K562 (cell line): ENCODE measurements at regions not wholly inside any gene's neighbourhood (a gene's known extent, or its start where the extent isn't known, plus 50 kb on each side); places are given as distances from the start of the nearest gene placed in this dataset.
A peak's percentile ranks its signal among the peaks of the same experiment; 100 is the strongest.

Experiments
- CBX2 ChIP-seq: fragments of 200-600 bp; sonication (generic); IDR thresholded peaks from one replicate; pipeline ENCODE4 v1.6.1; 2012; ENCODE audit warnings: mild to moderate bottlenecking, low read length, inconsistent platforms; ENCODE audit not compliant: insufficient read depth, poor library complexity, severe bottlenecking
- CHD1 ChIP-seq: fragments of 200-600 bp; sonication (generic); IDR thresholded peaks from one replicate; pipeline ENCODE4 v1.6.1; 2012; ENCODE audit warnings: mild to moderate bottlenecking, moderate library complexity, low read length, inconsistent platforms
- MTA1 ChIP-seq: fragments of 450-650 bp; IDR thresholded peaks from 2 replicates; pipeline ENCODE4 v1.6.1; 2017; ENCODE audit warnings: borderline replicate concordance
- PRMT5 ChIP-seq: sonication (generic); formaldehyde crosslinking; IDR thresholded peaks from 2 replicates; pipeline ENCODE4 v1.5.0; 2020; ENCODE audit warnings: missing genetic modification reagents
- RB1 ChIP-seq: fragments of 450-650 bp; IDR thresholded peaks from 2 replicates; pipeline ENCODE4 v1.6.1; 2017; ENCODE audit warnings: low read depth, mild to moderate bottlenecking
- RBM15 ChIP-seq: fragments of 200-400 bp; formaldehyde crosslinking; IDR thresholded peaks from 2 replicates; pipeline ENCODE4 v1.6.1; 2018; ENCODE audit warnings: mild to moderate bottlenecking, low read length, moderate library complexity; ENCODE audit not compliant: insufficient read depth
- RBM17 ChIP-seq: fragments of 200-400 bp; formaldehyde crosslinking; IDR thresholded peaks from 2 replicates; pipeline ENCODE4 v1.6.1; 2017; ENCODE audit warnings: low read depth, mild to moderate bottlenecking, low read length, borderline replicate concordance
- RBM39 ChIP-seq: fragments of 200-400 bp; formaldehyde crosslinking; optimal IDR thresholded peaks from 2 replicates; pipeline ENCODE3; 2018; ENCODE audit warnings: low read depth, low read length
- SMAD2 ChIP-seq: fragments of 150-350 bp; IDR thresholded peaks from 2 replicates; pipeline ENCODE4 v1.6.1; 2014; ENCODE audit warnings: low read depth, mild to moderate bottlenecking, low read length
- SMARCE1 ChIP-seq: fragments of 450-650 bp; IDR thresholded peaks from 2 replicates; pipeline ENCODE4 v1.7.1; 2016; ENCODE audit warnings: mild to moderate bottlenecking
- SREBF2 ChIP-seq: sonication (generic); formaldehyde crosslinking; IDR thresholded peaks from 2 replicates; pipeline ENCODE4 v1.4.0; 2020; ENCODE audit warnings: mild to moderate bottlenecking, missing genetic modification reagents
- TRIM28 ChIP-seq: fragments of 450-650 bp; IDR thresholded peaks from 2 replicates; pipeline ENCODE4 v1.6.1; 2017
- ZNF232 ChIP-seq: sonication (generic); formaldehyde crosslinking; IDR thresholded peaks from 2 replicates; pipeline ENCODE4 v1.8.0; 2022; ENCODE audit warnings: mild to moderate bottlenecking, missing genetic modification reagents
- ZNF274 ChIP-seq: IDR thresholded peaks from 2 replicates; pipeline ENCODE4 v1.6.1; 2011; ENCODE audit warnings: low read depth, mild to moderate bottlenecking, low read length, moderate library complexity, borderline replicate concordance
- ZNF507 ChIP-seq: conservative IDR thresholded peaks from 2 replicates; pipeline ENCODE4 v1.6.1; 2017; ENCODE audit warnings: missing genetic modification characterization, missing compliant biosample characterization
- TF ChIP-seq, protein P1 (sequence below): fragments of 200-400 bp; formaldehyde crosslinking; IDR thresholded peaks from 2 replicates; pipeline ENCODE4 v1.6.1; 2017; ENCODE audit warnings: mild to moderate bottlenecking, low read depth, low read length, moderate library complexity
- TF ChIP-seq, protein P2 (sequence below): fragments of 250-450 bp; sonication (Bioruptor Pico); IDR thresholded peaks from 2 replicates; pipeline ENCODE4 v1.5.0; 2022; ENCODE audit warnings: mild to moderate bottlenecking
- TF ChIP-seq, protein P3 (sequence below): sonication (generic); IDR thresholded peaks from 2 replicates; pipeline ENCODE4 v1.6.1; 2016
- TF ChIP-seq, protein P4 (sequence below), 3 experiments: fragments of 200-800 bp in 1 of 3; fragments of 250-450 bp in 1 of 3; fragments of 450-650 bp in 1 of 3; sonication (Bioruptor Pico) in 1 of 3; sonication (Bioruptor generic) in 1 of 3; formaldehyde crosslinking in 1 of 3; IDR thresholded peaks; 2 replicates each; pipeline versions ENCODE4 v1.6.1 to v1.8.0; 2016 to 2022; ENCODE audit warnings: mild to moderate bottlenecking in 2 of 3, missing genetic modification characterization in 2 of 3, missing compliant biosample characterization in 1 of 3, moderate library complexity in 1 of 3
- TF ChIP-seq, protein P5 (sequence below): fragments of 250-450 bp; sonication (Bioruptor Pico); IDR thresholded peaks from 2 replicates; pipeline ENCODE4 v1.5.0; 2021

DNA sequence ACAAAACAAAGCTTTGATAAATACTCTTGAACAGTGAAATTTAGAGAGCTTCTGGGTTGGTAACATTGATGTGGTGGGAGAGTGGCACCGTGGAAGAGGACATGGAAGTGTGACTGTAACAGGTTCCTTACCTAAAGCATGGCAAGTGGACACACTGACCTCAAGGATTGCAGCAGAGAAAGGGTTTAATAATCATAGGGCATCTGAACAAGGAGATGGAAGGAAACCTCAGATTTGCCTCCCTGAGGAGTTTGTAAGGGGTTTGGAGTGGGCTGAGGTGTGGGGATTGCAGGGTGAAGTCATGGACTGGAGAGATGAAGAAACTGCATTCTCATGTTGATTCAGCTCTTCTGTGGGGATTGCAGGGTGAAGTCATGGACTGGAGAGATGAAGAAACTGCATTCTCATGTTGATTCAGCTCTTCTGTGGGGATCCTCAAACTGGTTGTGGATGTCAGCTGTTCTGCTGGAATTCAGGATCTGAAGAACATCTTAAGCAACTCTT is 83.8 kb upstream of the TLK1 start (continued):
- TF ChIP-seq, protein P1, sequence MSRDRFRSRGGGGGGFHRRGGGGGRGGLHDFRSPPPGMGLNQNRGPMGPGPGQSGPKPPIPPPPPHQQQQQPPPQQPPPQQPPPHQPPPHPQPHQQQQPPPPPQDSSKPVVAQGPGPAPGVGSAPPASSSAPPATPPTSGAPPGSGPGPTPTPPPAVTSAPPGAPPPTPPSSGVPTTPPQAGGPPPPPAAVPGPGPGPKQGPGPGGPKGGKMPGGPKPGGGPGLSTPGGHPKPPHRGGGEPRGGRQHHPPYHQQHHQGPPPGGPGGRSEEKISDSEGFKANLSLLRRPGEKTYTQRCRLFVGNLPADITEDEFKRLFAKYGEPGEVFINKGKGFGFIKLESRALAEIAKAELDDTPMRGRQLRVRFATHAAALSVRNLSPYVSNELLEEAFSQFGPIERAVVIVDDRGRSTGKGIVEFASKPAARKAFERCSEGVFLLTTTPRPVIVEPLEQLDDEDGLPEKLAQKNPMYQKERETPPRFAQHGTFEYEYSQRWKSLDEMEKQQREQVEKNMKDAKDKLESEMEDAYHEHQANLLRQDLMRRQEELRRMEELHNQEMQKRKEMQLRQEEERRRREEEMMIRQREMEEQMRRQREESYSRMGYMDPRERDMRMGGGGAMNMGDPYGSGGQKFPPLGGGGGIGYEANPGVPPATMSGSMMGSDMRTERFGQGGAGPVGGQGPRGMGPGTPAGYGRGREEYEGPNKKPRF = no peak
- TF ChIP-seq MTA1 (peak; percentile 80), CHD1 (no peak), ZNF232 (no peak), RB1 (no peak), RBM17 (no peak), RBM39 (no peak), ZNF274 (no peak), ZNF507 (tag) (no peak), RBM15 (no peak), SREBF2 (CRISPR knock-in tag) (no peak), SMARCE1 (peak; percentile 76; the same call in 1 of the 2 replicates), SMAD2 (no peak), TRIM28 (no peak), CBX2 (no peak), PRMT5 (no peak)
- TF ChIP-seq, protein P2, sequence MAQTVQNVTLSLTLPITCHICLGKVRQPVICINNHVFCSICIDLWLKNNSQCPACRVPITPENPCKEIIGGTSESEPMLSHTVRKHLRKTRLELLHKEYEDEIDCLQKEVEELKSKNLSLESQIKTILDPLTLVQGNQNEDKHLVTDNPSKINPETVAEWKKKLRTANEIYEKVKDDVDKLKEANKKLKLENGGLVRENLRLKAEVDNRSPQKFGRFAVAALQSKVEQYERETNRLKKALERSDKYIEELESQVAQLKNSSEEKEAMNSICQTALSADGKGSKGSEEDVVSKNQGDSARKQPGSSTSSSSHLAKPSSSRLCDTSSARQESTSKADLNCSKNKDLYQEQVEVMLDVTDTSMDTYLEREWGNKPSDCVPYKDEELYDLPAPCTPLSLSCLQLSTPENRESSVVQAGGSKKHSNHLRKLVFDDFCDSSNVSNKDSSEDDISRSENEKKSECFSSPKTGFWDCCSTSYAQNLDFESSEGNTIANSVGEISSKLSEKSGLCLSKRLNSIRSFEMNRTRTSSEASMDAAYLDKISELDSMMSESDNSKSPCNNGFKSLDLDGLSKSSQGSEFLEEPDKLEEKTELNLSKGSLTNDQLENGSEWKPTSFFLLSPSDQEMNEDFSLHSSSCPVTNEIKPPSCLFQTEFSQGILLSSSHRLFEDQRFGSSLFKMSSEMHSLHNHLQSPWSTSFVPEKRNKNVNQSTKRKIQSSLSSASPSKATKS (CRISPR knock-in tag) = no peak
- TF ChIP-seq, protein P3, sequence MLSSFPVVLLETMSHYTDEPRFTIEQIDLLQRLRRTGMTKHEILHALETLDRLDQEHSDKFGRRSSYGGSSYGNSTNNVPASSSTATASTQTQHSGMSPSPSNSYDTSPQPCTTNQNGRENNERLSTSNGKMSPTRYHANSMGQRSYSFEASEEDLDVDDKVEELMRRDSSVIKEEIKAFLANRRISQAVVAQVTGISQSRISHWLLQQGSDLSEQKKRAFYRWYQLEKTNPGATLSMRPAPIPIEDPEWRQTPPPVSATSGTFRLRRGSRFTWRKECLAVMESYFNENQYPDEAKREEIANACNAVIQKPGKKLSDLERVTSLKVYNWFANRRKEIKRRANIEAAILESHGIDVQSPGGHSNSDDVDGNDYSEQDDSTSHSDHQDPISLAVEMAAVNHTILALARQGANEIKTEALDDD = no peak
- TF ChIP-seq, protein P4, sequence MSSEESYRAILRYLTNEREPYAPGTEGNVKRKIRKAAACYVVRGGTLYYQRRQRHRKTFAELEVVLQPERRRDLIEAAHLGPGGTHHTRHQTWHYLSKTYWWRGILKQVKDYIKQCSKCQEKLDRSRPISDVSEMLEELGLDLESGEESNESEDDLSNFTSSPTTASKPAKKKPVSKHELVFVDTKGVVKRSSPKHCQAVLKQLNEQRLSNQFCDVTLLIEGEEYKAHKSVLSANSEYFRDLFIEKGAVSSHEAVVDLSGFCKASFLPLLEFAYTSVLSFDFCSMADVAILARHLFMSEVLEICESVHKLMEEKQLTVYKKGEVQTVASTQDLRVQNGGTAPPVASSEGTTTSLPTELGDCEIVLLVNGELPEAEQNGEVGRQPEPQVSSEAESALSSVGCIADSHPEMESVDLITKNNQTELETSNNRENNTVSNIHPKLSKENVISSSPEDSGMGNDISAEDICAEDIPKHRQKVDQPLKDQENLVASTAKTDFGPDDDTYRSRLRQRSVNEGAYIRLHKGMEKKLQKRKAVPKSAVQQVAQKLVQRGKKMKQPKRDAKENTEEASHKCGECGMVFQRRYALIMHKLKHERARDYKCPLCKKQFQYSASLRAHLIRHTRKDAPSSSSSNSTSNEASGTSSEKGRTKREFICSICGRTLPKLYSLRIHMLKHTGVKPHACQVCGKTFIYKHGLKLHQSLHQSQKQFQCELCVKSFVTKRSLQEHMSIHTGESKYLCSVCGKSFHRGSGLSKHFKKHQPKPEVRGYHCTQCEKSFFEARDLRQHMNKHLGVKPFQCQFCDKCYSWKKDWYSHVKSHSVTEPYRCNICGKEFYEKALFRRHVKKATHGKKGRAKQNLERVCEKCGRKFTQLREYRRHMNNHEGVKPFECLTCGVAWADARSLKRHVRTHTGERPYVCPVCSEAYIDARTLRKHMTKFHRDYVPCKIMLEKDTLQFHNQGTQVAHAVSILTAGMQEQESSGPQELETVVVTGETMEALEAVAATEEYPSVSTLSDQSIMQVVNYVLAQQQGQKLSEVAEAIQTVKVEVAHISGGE (CRISPR knock-in tag; IDR thresholded peaks at IDR 0.05) = no peak
- TF ChIP-seq, protein P5, sequence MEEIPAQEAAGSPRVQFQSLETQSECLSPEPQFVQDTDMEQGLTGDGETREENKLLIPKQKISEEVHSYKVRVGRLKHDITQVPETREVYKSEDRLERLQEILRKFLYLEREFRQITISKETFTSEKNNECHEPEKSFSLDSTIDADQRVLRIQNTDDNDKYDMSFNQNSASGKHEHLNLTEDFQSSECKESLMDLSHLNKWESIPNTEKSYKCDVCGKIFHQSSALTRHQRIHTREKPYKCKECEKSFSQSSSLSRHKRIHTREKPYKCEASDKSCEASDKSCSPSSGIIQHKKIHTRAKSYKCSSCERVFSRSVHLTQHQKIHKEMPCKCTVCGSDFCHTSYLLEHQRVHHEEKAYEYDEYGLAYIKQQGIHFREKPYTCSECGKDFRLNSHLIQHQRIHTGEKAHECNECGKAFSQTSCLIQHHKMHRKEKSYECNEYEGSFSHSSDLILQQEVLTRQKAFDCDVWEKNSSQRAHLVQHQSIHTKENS (CRISPR knock-in tag) = no peak
